ENCODE measurements at regions not wholly inside any gene's neighbourhood (a gene's known extent, or its start where the extent isn't known, plus 50 kb on each side); places are given as distances from the start of the nearest gene placed in this dataset.

DNA sequence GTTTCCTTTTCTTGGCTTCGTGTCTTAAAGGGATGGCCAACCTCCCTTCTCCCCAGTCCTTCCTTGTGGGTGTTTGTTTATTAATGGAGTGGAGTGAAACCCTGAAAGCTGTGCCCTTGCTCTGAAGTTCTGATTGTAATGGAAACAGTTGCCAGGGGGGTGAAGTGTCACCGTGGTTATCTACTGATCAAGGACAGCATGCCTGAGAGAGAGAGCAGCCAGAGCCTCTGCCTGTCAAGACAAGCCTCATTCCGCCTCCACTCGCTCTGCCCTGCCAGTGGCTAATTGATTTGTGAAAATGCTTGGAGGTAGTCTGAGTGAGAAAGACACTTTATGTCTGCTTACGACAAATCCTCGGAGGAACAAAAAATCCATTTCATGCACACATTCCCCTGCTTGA, 143.7 kb upstream of the SLC30A5 start:
- in situ Hi-C loops (cut with HindIII; ENCODE audit: low pct_ligation_motif_present, low sequenced_read_pairs): no loop called here
- Histone ChIP-seq H3K27ac (no peak overlapping the region), H3K27me3 (replicated peaks) (no peaks in the 10 kb centered on the region), H3K36me3 (replicated peaks) (no peaks in the 10 kb centered on the region), H3K4me3 (ENCODE audit: low read depth, low read length) (no peak overlapping the region)
- TF ChIP-seq, protein P1, sequence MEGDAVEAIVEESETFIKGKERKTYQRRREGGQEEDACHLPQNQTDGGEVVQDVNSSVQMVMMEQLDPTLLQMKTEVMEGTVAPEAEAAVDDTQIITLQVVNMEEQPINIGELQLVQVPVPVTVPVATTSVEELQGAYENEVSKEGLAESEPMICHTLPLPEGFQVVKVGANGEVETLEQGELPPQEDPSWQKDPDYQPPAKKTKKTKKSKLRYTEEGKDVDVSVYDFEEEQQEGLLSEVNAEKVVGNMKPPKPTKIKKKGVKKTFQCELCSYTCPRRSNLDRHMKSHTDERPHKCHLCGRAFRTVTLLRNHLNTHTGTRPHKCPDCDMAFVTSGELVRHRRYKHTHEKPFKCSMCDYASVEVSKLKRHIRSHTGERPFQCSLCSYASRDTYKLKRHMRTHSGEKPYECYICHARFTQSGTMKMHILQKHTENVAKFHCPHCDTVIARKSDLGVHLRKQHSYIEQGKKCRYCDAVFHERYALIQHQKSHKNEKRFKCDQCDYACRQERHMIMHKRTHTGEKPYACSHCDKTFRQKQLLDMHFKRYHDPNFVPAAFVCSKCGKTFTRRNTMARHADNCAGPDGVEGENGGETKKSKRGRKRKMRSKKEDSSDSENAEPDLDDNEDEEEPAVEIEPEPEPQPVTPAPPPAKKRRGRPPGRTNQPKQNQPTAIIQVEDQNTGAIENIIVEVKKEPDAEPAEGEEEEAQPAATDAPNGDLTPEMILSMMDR (IDR thresholded peaks at IDR 0.05; ENCODE audit: low read depth, low read length, missing control alignments): no peak
- DNase-seq: no peak

DNA sequence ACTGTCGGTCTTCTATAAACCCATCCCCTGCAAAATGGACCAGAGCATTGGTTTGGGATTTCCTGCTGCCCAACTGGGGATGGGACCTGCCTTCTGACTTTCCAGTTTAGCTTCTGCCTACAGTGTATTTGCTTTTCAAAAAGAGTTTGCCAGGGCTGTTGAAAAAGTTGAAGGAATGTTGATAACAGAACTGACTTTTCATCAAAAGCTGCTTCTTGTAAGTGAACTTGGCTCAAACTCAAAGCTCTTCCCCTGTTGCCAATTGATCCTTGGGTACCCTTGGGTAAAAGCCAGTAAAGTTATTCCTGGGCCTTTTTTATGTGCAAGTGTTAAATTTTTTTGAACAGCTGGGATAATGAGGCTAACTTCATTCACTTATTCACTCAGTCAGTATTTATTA, 142.9 kb upstream of the SLC30A5 start:
- Histone ChIP-seq H3K27ac (no peak overlapping the region), H3K4me3 (ENCODE audit: low read depth, low read length) (no peak overlapping the region), H3K27me3 (replicated peaks) (no peaks in the 10 kb centered on the region), H3K36me3 (replicated peaks) (no peaks in the 10 kb centered on the region)
- in situ Hi-C loops (cut with HindIII; ENCODE audit: low pct_ligation_motif_present, low sequenced_read_pairs): no loop called here
- no peak for DNase-seq
- TF ChIP-seq, protein P1 (IDR thresholded peaks at IDR 0.05; ENCODE audit: low read depth, low read length, missing control alignments): no peak

DNA sequence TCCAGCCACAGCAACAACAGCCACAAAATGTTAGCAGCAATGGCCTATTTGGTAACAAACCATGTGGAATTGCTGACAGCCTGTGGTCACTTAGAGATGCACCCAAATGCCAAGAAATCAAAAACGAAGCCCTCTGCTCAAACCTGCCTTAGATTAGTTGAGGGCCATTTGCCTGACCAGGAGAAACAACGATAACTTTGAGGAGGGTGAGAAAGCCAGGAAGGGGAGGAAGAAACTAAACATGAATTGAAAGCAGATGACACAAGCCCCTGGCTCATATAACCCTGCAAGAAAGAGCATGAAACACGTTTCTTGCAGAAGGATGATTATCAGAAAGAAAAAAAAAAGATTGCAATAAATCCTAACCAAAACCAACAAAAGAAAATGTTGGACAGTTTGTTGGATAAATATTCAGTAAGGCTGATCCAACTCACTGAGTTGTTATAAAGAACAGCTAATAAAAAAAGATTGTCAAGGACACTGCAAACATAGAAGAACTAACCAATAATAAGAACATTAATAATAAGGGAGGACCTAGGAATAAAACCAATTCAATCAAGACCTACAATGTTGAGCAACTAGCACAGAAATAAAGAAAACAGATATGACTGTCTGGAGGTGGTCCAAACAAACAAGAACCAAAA, 140.5 kb upstream of the SLC30A5 start:
- Histone ChIP-seq H3K36me3 (replicated peaks) (no peaks in the 10 kb centered on the region), H3K27ac (no peak overlapping the region), H3K27me3 (replicated peaks) (no peaks in the 10 kb centered on the region), H3K4me3 (ENCODE audit: low read depth, low read length) (no peak overlapping the region)
- in situ Hi-C loops (cut with HindIII; ENCODE audit: low pct_ligation_motif_present, low sequenced_read_pairs): no loop called here
- DNase-seq: no peak
- TF ChIP-seq, protein P1 (IDR thresholded peaks at IDR 0.05; ENCODE audit: low read depth, low read length, missing control alignments): no peak

DNA sequence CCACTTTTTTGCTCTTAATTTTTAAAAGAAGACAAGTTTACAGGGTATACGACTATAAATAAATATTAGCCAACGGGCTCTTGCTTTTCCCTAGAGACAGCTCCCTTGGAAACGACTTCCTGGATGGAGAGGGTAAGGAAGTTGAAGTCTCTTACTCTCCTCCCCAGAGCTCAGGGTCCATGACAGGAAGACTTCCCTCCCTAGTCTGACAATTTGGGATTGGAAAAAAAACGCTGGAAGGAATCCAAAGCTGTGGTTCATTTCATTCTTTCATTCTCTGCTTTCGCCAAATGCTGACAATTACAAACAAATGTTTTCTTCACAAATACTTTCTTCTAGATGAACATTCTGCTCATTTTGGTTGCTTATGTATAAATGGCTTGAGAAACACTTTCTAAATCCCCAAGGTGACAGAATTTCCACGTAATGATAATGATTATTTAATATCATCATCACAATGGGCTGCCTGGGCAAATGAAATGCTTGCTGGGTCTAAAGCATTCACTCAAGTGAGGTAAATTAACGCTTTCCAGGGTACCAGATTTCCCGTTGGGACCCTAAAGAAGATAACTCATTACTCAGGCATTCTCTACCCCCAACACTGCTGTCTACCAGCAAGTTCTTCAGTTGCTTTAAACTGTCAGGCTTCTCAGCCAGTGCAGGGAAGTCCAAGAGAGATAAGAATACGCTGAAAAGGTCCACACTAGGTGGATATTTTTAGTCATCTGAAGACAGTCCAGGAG, 139.8 kb upstream of the SLC30A5 start:
- no peaks in the 10 kb centered on the region for H3K36me3 ChIP-seq (replicated peaks)
- TF ChIP-seq, protein P1 (IDR thresholded peaks at IDR 0.05; ENCODE audit: low read depth, low read length, missing control alignments): no peak
- no peak overlapping the region for H3K27ac ChIP-seq
- no peak for DNase-seq
- in situ Hi-C loops (cut with HindIII; ENCODE audit: low pct_ligation_motif_present, low sequenced_read_pairs): no loop called here
- H3K4me3 ChIP-seq (ENCODE audit: low read depth, low read length): no peak overlapping the region
- H3K27me3 ChIP-seq (replicated peaks): no peaks in the 10 kb centered on the region

DNA sequence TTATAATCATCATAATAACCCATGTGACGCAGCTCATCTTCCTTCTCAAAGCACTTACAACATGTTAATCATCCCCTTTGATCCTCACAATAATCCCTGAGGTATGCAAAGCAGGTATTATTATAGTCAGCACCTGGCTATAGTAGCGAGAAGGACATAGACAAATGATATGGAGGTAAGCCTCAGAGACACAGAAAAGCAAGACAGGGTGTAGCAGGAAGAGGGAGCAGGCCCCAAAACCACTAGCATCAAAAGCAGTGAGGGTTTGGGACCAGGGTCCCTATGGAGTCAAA, 139.2 kb upstream of the SLC30A5 start:
- H3K27ac ChIP-seq: no peak overlapping the region
- no peaks in the 10 kb centered on the region for H3K36me3 ChIP-seq (replicated peaks)
- DNase-seq: no peak
- TF ChIP-seq, protein P1 (IDR thresholded peaks at IDR 0.05; ENCODE audit: low read depth, low read length, missing control alignments): no peak
- in situ Hi-C loops (cut with HindIII; ENCODE audit: low pct_ligation_motif_present, low sequenced_read_pairs): no loop called here
- no peak overlapping the region for H3K4me3 ChIP-seq (ENCODE audit: low read depth, low read length)
- no peaks in the 10 kb centered on the region for H3K27me3 ChIP-seq (replicated peaks)

DNA sequence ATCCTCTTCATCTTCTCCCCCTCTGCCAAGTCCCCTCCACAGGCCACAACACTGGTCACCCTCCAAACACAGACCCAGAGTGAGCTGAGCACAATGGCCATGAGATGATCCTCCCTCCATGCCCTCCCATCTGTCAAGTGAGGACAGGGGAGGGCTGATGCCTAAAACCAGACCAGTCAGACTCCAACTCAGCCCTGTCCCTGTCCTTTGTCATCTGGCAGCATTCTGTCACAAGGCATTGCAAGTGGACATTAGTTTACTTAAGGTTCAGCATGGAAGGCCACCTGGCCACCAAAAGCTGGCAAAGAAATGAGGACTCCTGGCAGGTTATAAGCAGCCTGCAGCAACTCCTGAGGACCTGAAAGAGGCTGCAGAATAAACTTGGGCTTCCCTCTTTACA, 136.2 kb upstream of the SLC30A5 start:
- DNase-seq: no peak
- no peak overlapping the region for H3K4me3 ChIP-seq (ENCODE audit: low read depth, low read length)
- no peaks in the 10 kb centered on the region for H3K36me3 ChIP-seq (replicated peaks)
- H3K27me3 ChIP-seq (replicated peaks): no peaks in the 10 kb centered on the region
- in situ Hi-C loops (cut with HindIII; ENCODE audit: low pct_ligation_motif_present, low sequenced_read_pairs): no loop called here
- TF ChIP-seq, protein P1 (IDR thresholded peaks at IDR 0.05; ENCODE audit: low read depth, low read length, missing control alignments): no peak
- H3K27ac ChIP-seq: no peak overlapping the region
